Ovary (tissue), 7 donors: ENCODE measurements at regions not wholly inside any gene's neighbourhood (a gene's known extent, or its start where the extent isn't known, plus 50 kb on each side); places are given as distances from the start of the nearest gene placed in this dataset.

Experiments used
- DNase-seq, 5 donors: peaks; one replicate each; pipeline ENCODE4 v3.0.0-alpha.2; 2019 to 2020
- H3K27ac ChIP-seq, 2 donors: fragments of 200-600 bp; one replicate each; pipeline versions ENCODE4 v1.5.1 to v1.8.0; 2019 to 2022
- H3K27me3 ChIP-seq: fragments of 200-600 bp; one replicate; pipeline ENCODE4 v1.8.0; 2022
- H3K36me3 ChIP-seq: fragments of 200-600 bp; sonication (generic); one replicate; pipeline ENCODE4 v1.5.1; 2019
- H3K4me1 ChIP-seq: one replicate; pipeline ENCODE4 v1.8.1; 2013; ENCODE audit warnings: mild to moderate bottlenecking, moderate library complexity; ENCODE audit not compliant: insufficient read depth
- H3K4me3 ChIP-seq: fragments of 200-600 bp; sonication (generic); one replicate; pipeline ENCODE4 v1.5.1; 2017
- H3K9me3 ChIP-seq, 2 donors: fragments of 200-600 bp in 1 of 2; sonication (generic) in 1 of 2; one replicate each; pipeline versions ENCODE4 v1.5.1 to v1.8.1; 2013 to 2019; ENCODE audit warnings: mild to moderate bottlenecking in 1 of 2, moderate library complexity in 1 of 2
- CTCF ChIP-seq, 3 donors: fragments of 450-650 bp in 2 of 3; fragments of 200-600 bp in 1 of 3; IDR thresholded peaks; one replicate each; pipeline versions ENCODE4 v1.5.1 to v1.8.0; 2016 to 2022; ENCODE audit warnings: antibody characterized with exemption in 3 of 3, mild to moderate bottlenecking in 1 of 3
- EP300 ChIP-seq: sonication (generic); formaldehyde crosslinking; IDR thresholded peaks from one replicate; pipeline ENCODE4 v1.6.1; 2017; ENCODE audit warnings: antibody characterized with exemption
- POLR2A ChIP-seq: fragments of 450-650 bp; IDR thresholded peaks from one replicate; pipeline ENCODE4 v1.6.1; 2017; ENCODE audit warnings: antibody characterized with exemption, mild to moderate bottlenecking, moderate library complexity
- WGBS, 3 donors: extraction: QIAGEN DNeasy Blood & Tissue Kit in 1 of 3; methylation state at CpG; one replicate each; pipeline versions ENCODE4 v1.1.5 to v1.1.7; 2013 to 2017; 5-methylcytosine and 5-hydroxymethylcytosine counted together
- intact Hi-C, 4 donors: fragments of 100-400 bp; cut with DNase I; formaldehyde crosslinking; loops; one replicate each; pipeline versions ENCODE4 v1.11.0 to v1.15.1; 2022 to 2023
- donor health status: DM: no; HTN: no; CAD: no; lungs with moderate emphysema.
- donor health status: DM: no; HTN: no; CAD: no.
- donor health status: Bipolar disorder and iron deficiency.
- donor health status: DM: no; HTN: no; CAD: no.
- donor health status: DM: yes; HTN: yes; CAD: no.

- 48 to 63% (median 54%) methylated on average over 9 of the region's 9 CpGs for WGBS, 3 donors
- Histone ChIP-seq H3K4me1 (peaks cover 3% of the 10 kb centered on the region), H3K9me3 (no peaks in the 10 kb centered on the region), H3K4me3 (no peak overlapping the region), H3K27me3 (no peaks in the 10 kb centered on the region), H3K36me3 (no peaks in the 10 kb centered on the region), H3K27ac (no peak overlapping the region)
- no peak for DNase-seq
- TF ChIP-seq EP300 (no peak), CTCF (IDR thresholded peaks at IDR 0.05) (no peak), POLR2A (no peak)
- intact Hi-C loops, result no loop called here
Observed at GRCh38 chr5:17113174-17113958, 104.1 kb upstream of the BASP1 start.

- Histone ChIP-seq H3K4me1 (peaks cover 3% of the 10 kb centered on the region), H3K9me3 (no peaks in the 10 kb centered on the region), H3K27ac (no peak overlapping the region), H3K27me3 (no peaks in the 10 kb centered on the region), H3K4me3 (no peak overlapping the region), H3K36me3 (no peaks in the 10 kb centered on the region)
- no peak for DNase-seq
- no peak for TF ChIP-seq CTCF (IDR thresholded peaks at IDR 0.05)
- no peak for TF ChIP-seq EP300
- no peak for TF ChIP-seq POLR2A
- WGBS, 3 donors, result 56 to 70% (median 61%) methylated on average over 6 of the region's 6 CpGs
- intact Hi-C loops, result no loop called here
Observed at GRCh38 chr5:17114233-17114632, 103.2 kb upstream of the BASP1 start.

- no peak overlapping the region for H3K27ac ChIP-seq
- WGBS, 3 donors, result 82 to 85% (median 82%) methylated on average over 6 of the region's 6 CpGs
- H3K27me3 ChIP-seq, result no peaks in the 10 kb centered on the region
- no peaks in the 10 kb centered on the region for H3K9me3 ChIP-seq
- TF ChIP-seq CTCF (IDR thresholded peaks at IDR 0.05), result no peak
- TF ChIP-seq EP300, result no peak
- TF ChIP-seq POLR2A, result no peak
- intact Hi-C loops, result no loop called here
- DNase-seq, result no peak
- H3K4me1 ChIP-seq, result peaks cover 3% of the 10 kb centered on the region
- no peaks in the 10 kb centered on the region for H3K36me3 ChIP-seq
- H3K4me3 ChIP-seq, result no peak overlapping the region
Observed at GRCh38 chr5:17114715-17115599, 102.5 kb upstream of the BASP1 start.

GRCh38 chr5:17115855-17116254 lies 101.6 kb upstream of the BASP1 start:
- Histone ChIP-seq H3K27me3 (no peaks in the 10 kb centered on the region), H3K4me3 (no peak overlapping the region), H3K4me1 (peaks cover 3% of the 10 kb centered on the region), H3K9me3 (no peaks in the 10 kb centered on the region), H3K36me3 (no peaks in the 10 kb centered on the region), H3K27ac (no peak overlapping the region)
- 78 to 82% (median 78%) methylated on average over 3 of the region's 3 CpGs for WGBS, 3 donors
- no peak for TF ChIP-seq CTCF (IDR thresholded peaks at IDR 0.05)
- no peak for TF ChIP-seq POLR2A
- TF ChIP-seq EP300, result no peak
- DNase-seq, result no peak
- intact Hi-C loops, result no loop called here
